ENCODE measurements at regions not wholly inside any gene's neighbourhood (a gene's known extent, or its start where the extent isn't known, plus 50 kb on each side); places are given as distances from the start of the nearest gene placed in this dataset.

- intact Hi-C loops (cut with micrococcal nuclease): no loop called here
- POLR2A ChIA-PET: no interaction called here
Measured at GRCh38 chr12:46901464-46902205, 75.8 kb upstream of the SLC38A4 start.

More at GRCh38 chr12:46901464-46902205, 75.8 kb upstream of the SLC38A4 start:
- H3K27ac ChIP-seq (ENCODE audit: low read depth, low read length): no peak overlapping the region
- H3K9me2 ChIP-seq (ENCODE audit: insufficient read depth): no peaks in the 10 kb centered on the region
- no peak overlapping the region for H3K4me3 ChIP-seq (replicated peaks in 1 of 2; ENCODE audit: low read depth in 1 of 2, low read length in 2 of 2)
- ATAC-seq (no peak), DNase-seq (ENCODE audit: low read depth, low spot score) (no peak)
- H4K20me1 ChIP-seq (ENCODE audit: insufficient read depth): no peaks in the 10 kb centered on the region
- no peak for TF ChIP-seq SRF (IDR thresholded peaks at IDR 0.05; ENCODE audit: low read depth)
- no peak for TF ChIP-seq POLR2AphosphoS5 (IDR thresholded peaks at IDR 0.05; ENCODE audit: low read depth, low read length)
- no peak for TF ChIP-seq CBX3 (IDR thresholded peaks at IDR 0.05; ENCODE audit: low read depth)
- no peak for TF ChIP-seq FOSL1 (IDR thresholded peaks at IDR 0.05; ENCODE audit: low read depth)
- TF ChIP-seq, protein P1, sequence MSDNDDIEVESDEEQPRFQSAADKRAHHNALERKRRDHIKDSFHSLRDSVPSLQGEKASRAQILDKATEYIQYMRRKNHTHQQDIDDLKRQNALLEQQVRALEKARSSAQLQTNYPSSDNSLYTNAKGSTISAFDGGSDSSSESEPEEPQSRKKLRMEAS (IDR thresholded peaks at IDR 0.05): no peak
- TF ChIP-seq EZH2 (IDR thresholded peaks at IDR 0.05): no peak
- TF ChIP-seq RAD21 (IDR thresholded peaks at IDR 0.05; ENCODE audit: low read depth): no peak
- no peak for TF ChIP-seq TCF7L2 (IDR thresholded peaks at IDR 0.05; ENCODE audit: borderline replicate concordance, extremely low read depth, insufficient read depth, insufficient read length)
- no peak for TF ChIP-seq YY1 (IDR thresholded peaks at IDR 0.05; ENCODE audit: extremely low read depth, insufficient replicate concordance, low read depth, low read length)
- TF ChIP-seq SP1 (IDR thresholded peaks at IDR 0.05; ENCODE audit: low read depth): no peak
- TF ChIP-seq CEBPB (IDR thresholded peaks at IDR 0.05; ENCODE audit: low read depth): no peak
- TF ChIP-seq POLR2A (IDR thresholded peaks at IDR 0.05; ENCODE audit: borderline replicate concordance, extremely low read depth, insufficient read depth, insufficient read length): no peak
- no peak for TF ChIP-seq CTCF (IDR thresholded peaks at IDR 0.05 in 2 of 3, conservative IDR thresholded peaks at IDR 0.05 in 1 of 3; ENCODE audit: borderline replicate concordance in 1 of 3, insufficient read depth in 1 of 3, low read depth in 2 of 3, low read length in 2 of 3)
- TF ChIP-seq, protein P2, sequence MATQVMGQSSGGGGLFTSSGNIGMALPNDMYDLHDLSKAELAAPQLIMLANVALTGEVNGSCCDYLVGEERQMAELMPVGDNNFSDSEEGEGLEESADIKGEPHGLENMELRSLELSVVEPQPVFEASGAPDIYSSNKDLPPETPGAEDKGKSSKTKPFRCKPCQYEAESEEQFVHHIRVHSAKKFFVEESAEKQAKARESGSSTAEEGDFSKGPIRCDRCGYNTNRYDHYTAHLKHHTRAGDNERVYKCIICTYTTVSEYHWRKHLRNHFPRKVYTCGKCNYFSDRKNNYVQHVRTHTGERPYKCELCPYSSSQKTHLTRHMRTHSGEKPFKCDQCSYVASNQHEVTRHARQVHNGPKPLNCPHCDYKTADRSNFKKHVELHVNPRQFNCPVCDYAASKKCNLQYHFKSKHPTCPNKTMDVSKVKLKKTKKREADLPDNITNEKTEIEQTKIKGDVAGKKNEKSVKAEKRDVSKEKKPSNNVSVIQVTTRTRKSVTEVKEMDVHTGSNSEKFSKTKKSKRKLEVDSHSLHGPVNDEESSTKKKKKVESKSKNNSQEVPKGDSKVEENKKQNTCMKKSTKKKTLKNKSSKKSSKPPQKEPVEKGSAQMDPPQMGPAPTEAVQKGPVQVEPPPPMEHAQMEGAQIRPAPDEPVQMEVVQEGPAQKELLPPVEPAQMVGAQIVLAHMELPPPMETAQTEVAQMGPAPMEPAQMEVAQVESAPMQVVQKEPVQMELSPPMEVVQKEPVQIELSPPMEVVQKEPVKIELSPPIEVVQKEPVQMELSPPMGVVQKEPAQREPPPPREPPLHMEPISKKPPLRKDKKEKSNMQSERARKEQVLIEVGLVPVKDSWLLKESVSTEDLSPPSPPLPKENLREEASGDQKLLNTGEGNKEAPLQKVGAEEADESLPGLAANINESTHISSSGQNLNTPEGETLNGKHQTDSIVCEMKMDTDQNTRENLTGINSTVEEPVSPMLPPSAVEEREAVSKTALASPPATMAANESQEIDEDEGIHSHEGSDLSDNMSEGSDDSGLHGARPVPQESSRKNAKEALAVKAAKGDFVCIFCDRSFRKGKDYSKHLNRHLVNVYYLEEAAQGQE (IDR thresholded peaks at IDR 0.05; ENCODE audit: low read depth): no peak
- no peak for TF ChIP-seq EZH2phosphoT487 (IDR thresholded peaks at IDR 0.05; ENCODE audit: borderline replicate concordance)
- TF ChIP-seq ZBTB33 (IDR thresholded peaks at IDR 0.05; ENCODE audit: extremely low read depth, insufficient replicate concordance, low read length): no peak
- H3K9me3 ChIP-seq (ENCODE audit: control insufficient read depth in 1 of 2, insufficient read depth in 1 of 2, low read depth in 1 of 2, low read length in 2 of 2): no peaks in the 10 kb centered on the region
- no peak overlapping the region for H3K4me2 ChIP-seq (ENCODE audit: low read length)
- H3K9ac ChIP-seq (ENCODE audit: low read length): no peak overlapping the region
- no peaks in the 10 kb centered on the region for H3K36me3 ChIP-seq (ENCODE audit: control insufficient read depth in 1 of 2, insufficient read depth in 2 of 2, low read length in 2 of 2)
- no TSS peak for BruUV-seq (replicated peaks)
- no peaks in the 10 kb centered on the region for H3K27me3 ChIP-seq (ENCODE audit: insufficient read depth, low read length)
- no peaks in the 10 kb centered on the region for H3K79me2 ChIP-seq (ENCODE audit: insufficient read depth, low read length)
- H2AFZ ChIP-seq (ENCODE audit: low read depth, low read length, poor library complexity, severe bottlenecking): no peak overlapping the region
- no peaks in the 10 kb centered on the region for H3K4me1 ChIP-seq (ENCODE audit: control insufficient read depth in 1 of 2, insufficient read depth in 2 of 2, low read length in 2 of 2)
- CTCF ChIA-PET: no interaction called here
- RAD21 ChIA-PET (ENCODE audit: low non-redundant PET in 1 of 2, low total read pairs in 2 of 2, uncharacterized antibody in 2 of 2, unreplicated experiment in 2 of 2): no interaction called here
